ENCODE measurements at regions not wholly inside any gene's neighbourhood (a gene's known extent, or its start where the extent isn't known, plus 50 kb on each side); places are given as distances from the start of the nearest gene placed in this dataset.

- TF ChIP-seq POLR2AphosphoS5 (IDR thresholded peaks at IDR 0.05; ENCODE audit: low read depth, low read length) = no peak
- TF ChIP-seq POLR2A (IDR thresholded peaks at IDR 0.05; ENCODE audit: low read depth, low read length) = no peak
Observed at GRCh38 chr9:75628952-75629351, 261.5 kb upstream of the PCSK5 start.

Data from GM12892 (cell line).